Cardiac muscle cell (in vitro differentiated cells and primary cell): ENCODE measurements at regions not wholly inside any gene's neighbourhood (a gene's known extent, or its start where the extent isn't known, plus 50 kb on each side); places are given as distances from the start of the nearest gene placed in this dataset.

Source experiments
- DNase-seq, 2 donors: peaks; one replicate each; pipeline versions ENCODE4 v3.0.0 to v3.0.0-alpha.2; 2010 to 2017; ENCODE audit warnings: low read depth in 1 of 2, low spot score in 1 of 2
- H3K27ac ChIP-seq: fragments of 200-600 bp; sonication (generic); 2 replicates; pipeline ENCODE4 v1.5.1; 2016
- H3K27me3 ChIP-seq: fragments of 200-600 bp; sonication (generic); 2 replicates; pipeline ENCODE4 v1.6.0; 2016; ENCODE audit warnings: control low read depth
- H3K36me3 ChIP-seq: fragments of 200-600 bp; sonication (generic); 2 replicates; pipeline ENCODE4 v1.5.1; 2016; ENCODE audit warnings: control low read depth
- H3K4me1 ChIP-seq: fragments of 200-600 bp; sonication (generic); 2 replicates; pipeline ENCODE4 v1.8.1; 2017; ENCODE audit warnings: low read depth, mild to moderate bottlenecking, mixed run types
- H3K4me3 ChIP-seq: fragments of 200-600 bp; sonication (generic); 2 replicates; pipeline ENCODE4 v1.5.1; 2016; ENCODE audit warnings: mild to moderate bottlenecking
- H3K9me3 ChIP-seq: fragments of 200-600 bp; sonication (generic); 2 replicates; pipeline ENCODE4 v1.5.1; 2017; ENCODE audit warnings: low read depth, mild to moderate bottlenecking, control low read depth
- CTCF ChIP-seq: IDR thresholded peaks from 2 replicates; pipeline ENCODE4 v1.5.1; 2012; ENCODE audit warnings: low read depth, mild to moderate bottlenecking, low read length

- TF ChIP-seq CTCF, result no peak
- Histone ChIP-seq H3K27me3 (no peaks in the 10 kb centered on the region), H3K36me3 (no peaks in the 10 kb centered on the region), H3K4me1 (no peaks in the 10 kb centered on the region), H3K4me3 (no peak overlapping the region), H3K27ac (no peak overlapping the region), H3K9me3 (no peaks in the 10 kb centered on the region)
- no peak for DNase-seq
These were observed 81.8 kb upstream of the LINGO1 start for GRCh38 chr15:77714555-77714954.

GRCh38 chr15:77714023-77714422 lies 81.3 kb upstream of the LINGO1 start:
- Histone ChIP-seq H3K27ac (no peak overlapping the region), H3K4me3 (no peak overlapping the region), H3K27me3 (no peaks in the 10 kb centered on the region), H3K36me3 (no peaks in the 10 kb centered on the region), H3K4me1 (no peaks in the 10 kb centered on the region), H3K9me3 (no peaks in the 10 kb centered on the region)
- DNase-seq, result no peak
- TF ChIP-seq CTCF, result no peak

GRCh38 chr15:77713281-77713680 lies 80.6 kb upstream of the LINGO1 start:
- Histone ChIP-seq H3K4me3 (no peak overlapping the region), H3K36me3 (no peaks in the 10 kb centered on the region), H3K27me3 (no peaks in the 10 kb centered on the region), H3K4me1 (no peaks in the 10 kb centered on the region), H3K9me3 (no peaks in the 10 kb centered on the region), H3K27ac (no peak overlapping the region)
- TF ChIP-seq CTCF, result no peak
- DNase-seq, result no peak

- no peaks in the 10 kb centered on the region for H3K4me1 ChIP-seq
- no peak for TF ChIP-seq CTCF
- H3K9me3 ChIP-seq, result no peaks in the 10 kb centered on the region
- no peaks in the 10 kb centered on the region for H3K27me3 ChIP-seq
- DNase-seq, result no peak
- H3K27ac ChIP-seq, result no peak overlapping the region
- H3K4me3 ChIP-seq, result no peak overlapping the region
- H3K36me3 ChIP-seq, result no peaks in the 10 kb centered on the region
These were observed 79.7 kb upstream of the LINGO1 start for GRCh38 chr15:77712438-77712837.

- DNase-seq, result no peak
- H3K9me3 ChIP-seq, result no peaks in the 10 kb centered on the region
- TF ChIP-seq CTCF, result no peak
- H3K27ac ChIP-seq, result no peak overlapping the region
- H3K27me3 ChIP-seq, result peaks cover 3% of the 10 kb centered on the region
- no peak overlapping the region for H3K4me3 ChIP-seq
- H3K36me3 ChIP-seq, result no peaks in the 10 kb centered on the region
- H3K4me1 ChIP-seq, result no peaks in the 10 kb centered on the region
These were observed 77.9 kb upstream of the LINGO1 start for GRCh38 chr15:77710637-77711036.

- H3K9me3 ChIP-seq, result no peaks in the 10 kb centered on the region
- TF ChIP-seq CTCF, result no peak
- peaks cover 3% of the 10 kb centered on the region for H3K27me3 ChIP-seq
- H3K4me3 ChIP-seq, result no peak overlapping the region
- no peak overlapping the region for H3K27ac ChIP-seq
- no peaks in the 10 kb centered on the region for H3K4me1 ChIP-seq
- H3K36me3 ChIP-seq, result no peaks in the 10 kb centered on the region
- no peak for DNase-seq
These were observed 77.5 kb upstream of the LINGO1 start for GRCh38 chr15:77710206-77710605.
